ENCODE measurements at regions not wholly inside any gene's neighbourhood (a gene's known extent, or its start where the extent isn't known, plus 50 kb on each side); places are given as distances from the start of the nearest gene placed in this dataset.

DNA sequence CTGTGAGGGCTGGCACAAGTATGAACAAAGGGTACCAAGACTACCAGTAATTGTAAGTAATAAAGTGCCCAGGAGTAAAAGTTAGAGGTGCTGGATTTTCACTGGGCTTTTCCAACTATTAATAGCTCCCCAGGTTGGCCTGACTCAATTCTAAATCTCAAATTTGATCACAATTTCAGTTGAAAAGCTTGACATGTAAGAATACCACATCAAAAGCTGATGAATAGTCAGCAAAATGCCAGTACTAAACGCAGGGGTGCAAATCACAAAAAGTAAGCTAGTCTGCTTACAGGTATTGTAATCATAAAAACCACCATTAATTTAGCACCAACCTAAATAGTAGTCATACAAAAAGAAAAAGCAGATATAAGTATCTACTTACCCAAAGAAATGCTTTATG, 917.5 kb downstream of the NLGN4Y start:
- Mint-ChIP-seq H3K9me3 (peaks cover 2% of the 10 kb centered on the region), H3K4me1 (ENCODE audit: low read depth) (peaks cover 18% of the 10 kb centered on the region), H3K4me3 (no peak overlapping the region), H3K27me3 (no peaks in the 10 kb centered on the region), H3K27ac (no peak overlapping the region), H3K36me3 (ENCODE audit: low read depth) (no peaks in the 10 kb centered on the region)
- CTCF ChIA-PET: no interaction called here
- ATAC-seq (no peak), DNase-seq (no peak)
- TF ChIP-seq, protein P1, sequence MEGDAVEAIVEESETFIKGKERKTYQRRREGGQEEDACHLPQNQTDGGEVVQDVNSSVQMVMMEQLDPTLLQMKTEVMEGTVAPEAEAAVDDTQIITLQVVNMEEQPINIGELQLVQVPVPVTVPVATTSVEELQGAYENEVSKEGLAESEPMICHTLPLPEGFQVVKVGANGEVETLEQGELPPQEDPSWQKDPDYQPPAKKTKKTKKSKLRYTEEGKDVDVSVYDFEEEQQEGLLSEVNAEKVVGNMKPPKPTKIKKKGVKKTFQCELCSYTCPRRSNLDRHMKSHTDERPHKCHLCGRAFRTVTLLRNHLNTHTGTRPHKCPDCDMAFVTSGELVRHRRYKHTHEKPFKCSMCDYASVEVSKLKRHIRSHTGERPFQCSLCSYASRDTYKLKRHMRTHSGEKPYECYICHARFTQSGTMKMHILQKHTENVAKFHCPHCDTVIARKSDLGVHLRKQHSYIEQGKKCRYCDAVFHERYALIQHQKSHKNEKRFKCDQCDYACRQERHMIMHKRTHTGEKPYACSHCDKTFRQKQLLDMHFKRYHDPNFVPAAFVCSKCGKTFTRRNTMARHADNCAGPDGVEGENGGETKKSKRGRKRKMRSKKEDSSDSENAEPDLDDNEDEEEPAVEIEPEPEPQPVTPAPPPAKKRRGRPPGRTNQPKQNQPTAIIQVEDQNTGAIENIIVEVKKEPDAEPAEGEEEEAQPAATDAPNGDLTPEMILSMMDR (IDR thresholded peaks at IDR 0.05): no peak
- intact Hi-C loops (cut with micrococcal nuclease): no loop called here
- POLR2A ChIA-PET: no interaction called here

DNA sequence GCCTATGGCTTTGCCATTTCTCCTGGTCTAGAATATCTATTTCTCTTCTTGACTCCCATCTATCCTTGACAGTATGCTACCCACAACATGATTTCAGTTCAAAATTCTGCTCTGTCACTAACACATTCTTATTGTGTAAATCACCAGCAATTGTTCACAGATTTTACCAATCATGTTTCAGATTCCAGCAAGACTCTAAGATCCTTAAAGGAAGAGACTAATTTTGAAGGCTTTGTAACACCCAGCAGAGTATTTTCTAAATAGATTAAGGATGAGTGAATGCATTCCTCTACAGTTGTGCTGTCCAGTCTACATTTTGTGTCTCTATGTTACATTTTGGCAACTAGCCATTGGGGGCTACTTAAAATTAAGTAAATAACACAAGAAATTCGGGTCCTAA, 921.5 kb downstream of the NLGN4Y start:
- intact Hi-C loops (cut with micrococcal nuclease): no loop called here
- ChIA-PET CTCF (no interaction called here), POLR2A (no interaction called here)
- Mint-ChIP-seq H3K27ac (no peak overlapping the region), H3K27me3 (no peaks in the 10 kb centered on the region), H3K4me1 (ENCODE audit: low read depth) (peaks cover 12% of the 10 kb centered on the region), H3K36me3 (ENCODE audit: low read depth) (no peaks in the 10 kb centered on the region), H3K4me3 (no peak overlapping the region), H3K9me3 (no peaks in the 10 kb centered on the region)
- TF ChIP-seq, protein P1 (IDR thresholded peaks at IDR 0.05): no peak
- no peak for DNase-seq
- no peak for ATAC-seq

DNA sequence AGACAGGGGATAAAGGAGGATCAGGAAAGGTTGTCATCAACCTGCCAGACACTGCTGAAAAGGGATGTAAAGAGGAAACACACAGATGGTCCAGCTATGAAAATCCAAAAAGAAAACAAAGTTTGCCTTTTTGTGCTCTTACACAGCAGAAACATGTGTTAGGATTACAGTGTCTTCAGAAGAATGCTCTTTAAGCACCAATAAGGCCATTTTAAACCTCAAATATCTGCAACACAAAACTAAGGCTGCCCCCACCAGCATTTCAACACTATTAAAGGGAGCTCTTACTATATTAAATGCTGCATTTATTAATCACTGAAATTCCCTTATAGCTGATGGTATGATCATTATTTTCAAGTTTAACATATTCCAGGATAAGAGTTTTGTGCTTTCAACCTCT, 922.5 kb downstream of the NLGN4Y start:
- Mint-ChIP-seq H3K9me3 (no peaks in the 10 kb centered on the region), H3K27ac (no peak overlapping the region), H3K27me3 (no peaks in the 10 kb centered on the region), H3K36me3 (ENCODE audit: low read depth) (no peaks in the 10 kb centered on the region), H3K4me1 (ENCODE audit: low read depth) (peaks cover 5% of the 10 kb centered on the region), H3K4me3 (no peak overlapping the region)
- TF ChIP-seq, protein P1 (IDR thresholded peaks at IDR 0.05): no peak
- ChIA-PET POLR2A (no interaction called here), CTCF (no interaction called here)
- intact Hi-C loops (cut with micrococcal nuclease): no loop called here
- DNase-seq (no peak), ATAC-seq (no peak)

DNA sequence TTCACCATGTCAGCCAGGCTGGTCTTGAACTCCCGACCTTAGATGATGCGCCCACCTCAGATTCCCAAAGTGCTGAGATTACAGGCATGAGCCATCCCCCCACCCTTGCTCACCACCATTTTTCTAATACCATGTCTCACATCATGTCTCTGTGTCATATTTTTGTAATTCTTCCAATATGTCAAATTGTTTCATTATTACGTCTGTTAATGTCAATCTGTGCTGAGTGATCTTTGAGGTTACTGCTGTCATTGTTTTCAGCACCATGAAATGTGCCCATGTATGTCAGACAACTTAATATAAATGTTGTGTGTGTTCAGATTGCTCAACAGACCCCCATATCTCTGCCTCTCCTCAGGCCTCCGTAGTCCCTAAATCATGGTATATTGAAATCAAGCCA, 923.6 kb downstream of the NLGN4Y start:
- Mint-ChIP-seq H3K4me3 (no peak overlapping the region), H3K27me3 (no peaks in the 10 kb centered on the region), H3K36me3 (ENCODE audit: low read depth) (no peaks in the 10 kb centered on the region), H3K9me3 (no peaks in the 10 kb centered on the region), H3K4me1 (ENCODE audit: low read depth) (no peaks in the 10 kb centered on the region), H3K27ac (no peak overlapping the region)
- DNase-seq (no peak), ATAC-seq (no peak)
- POLR2A ChIA-PET: no interaction called here
- TF ChIP-seq, protein P1 (IDR thresholded peaks at IDR 0.05): no peak
- intact Hi-C loops (cut with micrococcal nuclease): no loop called here
- CTCF ChIA-PET: no interaction called here

DNA sequence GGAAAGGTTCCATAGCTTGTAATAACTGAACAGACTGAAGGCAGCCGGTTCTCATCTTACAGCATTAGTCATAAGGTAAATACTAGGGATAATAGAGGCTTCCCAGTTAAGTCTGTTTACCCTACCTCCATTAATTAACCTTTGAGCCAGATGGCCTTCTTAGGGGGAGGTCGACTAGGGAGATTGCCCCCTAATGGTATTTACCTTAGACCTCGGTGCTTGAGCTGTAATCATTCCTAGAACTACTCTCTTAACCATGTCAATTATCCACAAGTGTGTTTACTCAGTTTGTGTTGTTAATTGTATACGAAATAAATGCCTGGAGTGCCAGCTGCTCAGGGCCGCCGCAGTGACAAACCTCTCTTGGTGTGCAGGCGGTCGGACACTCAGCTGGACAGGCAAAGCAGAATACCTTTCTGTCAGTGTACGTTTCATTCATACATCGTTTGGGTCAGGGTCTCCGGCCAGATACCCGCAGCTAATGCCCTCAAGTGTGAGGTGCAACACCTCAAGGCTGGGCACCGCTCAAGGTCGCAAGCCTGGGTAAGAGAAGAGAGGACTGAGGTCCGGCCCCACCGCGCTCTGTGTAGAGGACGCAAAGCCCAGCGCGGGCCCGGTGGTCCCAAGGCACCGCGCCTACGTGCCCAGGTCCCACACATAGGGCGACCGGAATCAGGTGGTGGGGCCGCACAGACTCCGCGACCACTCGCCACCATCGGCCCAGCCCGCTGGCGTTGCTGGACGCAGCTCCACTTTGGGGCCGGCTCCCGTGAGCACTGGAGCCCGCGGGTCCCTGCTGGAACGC, 931.0 kb downstream of the NLGN4Y start:
- ChIA-PET POLR2A (no interaction called here), CTCF (no interaction called here)
- intact Hi-C loops (cut with micrococcal nuclease): no loop called here
- ATAC-seq: no peak
- Mint-ChIP-seq H3K4me3 (no peak overlapping the region), H3K36me3 (ENCODE audit: low read depth) (no peaks in the 10 kb centered on the region), H3K27me3 (no peaks in the 10 kb centered on the region), H3K27ac (no peak overlapping the region), H3K9me3 (no peaks in the 10 kb centered on the region), H3K4me1 (ENCODE audit: low read depth) (no peaks in the 10 kb centered on the region)
- TF ChIP-seq, protein P1 (IDR thresholded peaks at IDR 0.05): no peak
- no peak for DNase-seq

Data from activated CD8-positive, alpha-beta T cell treated with anti-CD3 and anti-CD28 coated beads for 36 hours (primary cell).